ENCODE measurements at regions not wholly inside any gene's neighbourhood (a gene's known extent, or its start where the extent isn't known, plus 50 kb on each side); places are given as distances from the start of the nearest gene placed in this dataset.

DNA sequence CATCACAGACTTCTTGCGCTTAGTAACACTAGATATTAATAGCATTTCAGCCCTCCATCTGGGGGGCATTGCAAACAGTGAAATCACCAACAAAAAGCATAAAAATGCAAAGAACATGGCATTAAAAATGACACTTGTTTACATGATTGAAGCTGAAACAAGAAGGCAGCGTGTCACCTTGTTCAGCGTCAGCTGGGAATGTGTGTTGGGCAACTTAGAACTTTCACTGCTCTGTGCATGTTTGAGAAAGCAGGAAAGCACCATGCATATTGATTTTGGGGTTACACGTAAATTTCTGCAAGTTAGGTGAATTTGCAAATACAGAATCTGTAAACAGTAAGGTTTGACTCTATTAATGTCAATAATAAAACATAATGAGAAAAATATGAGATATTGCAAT is 162.9 kb downstream of the SOX4 start:
- TF ChIP-seq FOXJ3 (CRISPR knock-in tag; IDR thresholded peaks at IDR 0.05) (no peak), RFX5 (IDR thresholded peaks at IDR 0.05; ENCODE audit: low read length) (no peak), EZH2phosphoT487 (IDR thresholded peaks at IDR 0.05; ENCODE audit: borderline replicate concordance, low read depth) (no peak), NFIC (IDR thresholded peaks at IDR 0.05; ENCODE audit: borderline replicate concordance) (no peak)
- TF ChIP-seq, protein P1, sequence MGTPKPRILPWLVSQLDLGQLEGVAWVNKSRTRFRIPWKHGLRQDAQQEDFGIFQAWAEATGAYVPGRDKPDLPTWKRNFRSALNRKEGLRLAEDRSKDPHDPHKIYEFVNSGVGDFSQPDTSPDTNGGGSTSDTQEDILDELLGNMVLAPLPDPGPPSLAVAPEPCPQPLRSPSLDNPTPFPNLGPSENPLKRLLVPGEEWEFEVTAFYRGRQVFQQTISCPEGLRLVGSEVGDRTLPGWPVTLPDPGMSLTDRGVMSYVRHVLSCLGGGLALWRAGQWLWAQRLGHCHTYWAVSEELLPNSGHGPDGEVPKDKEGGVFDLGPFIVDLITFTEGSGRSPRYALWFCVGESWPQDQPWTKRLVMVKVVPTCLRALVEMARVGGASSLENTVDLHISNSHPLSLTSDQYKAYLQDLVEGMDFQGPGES (IDR thresholded peaks at IDR 0.05; ENCODE audit: low read depth, low read length) = no peak
- TF ChIP-seq, protein P2, sequence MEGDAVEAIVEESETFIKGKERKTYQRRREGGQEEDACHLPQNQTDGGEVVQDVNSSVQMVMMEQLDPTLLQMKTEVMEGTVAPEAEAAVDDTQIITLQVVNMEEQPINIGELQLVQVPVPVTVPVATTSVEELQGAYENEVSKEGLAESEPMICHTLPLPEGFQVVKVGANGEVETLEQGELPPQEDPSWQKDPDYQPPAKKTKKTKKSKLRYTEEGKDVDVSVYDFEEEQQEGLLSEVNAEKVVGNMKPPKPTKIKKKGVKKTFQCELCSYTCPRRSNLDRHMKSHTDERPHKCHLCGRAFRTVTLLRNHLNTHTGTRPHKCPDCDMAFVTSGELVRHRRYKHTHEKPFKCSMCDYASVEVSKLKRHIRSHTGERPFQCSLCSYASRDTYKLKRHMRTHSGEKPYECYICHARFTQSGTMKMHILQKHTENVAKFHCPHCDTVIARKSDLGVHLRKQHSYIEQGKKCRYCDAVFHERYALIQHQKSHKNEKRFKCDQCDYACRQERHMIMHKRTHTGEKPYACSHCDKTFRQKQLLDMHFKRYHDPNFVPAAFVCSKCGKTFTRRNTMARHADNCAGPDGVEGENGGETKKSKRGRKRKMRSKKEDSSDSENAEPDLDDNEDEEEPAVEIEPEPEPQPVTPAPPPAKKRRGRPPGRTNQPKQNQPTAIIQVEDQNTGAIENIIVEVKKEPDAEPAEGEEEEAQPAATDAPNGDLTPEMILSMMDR (IDR thresholded peaks at IDR 0.05) = no peak
